H1 (cell line): ENCODE measurements at regions not wholly inside any gene's neighbourhood (a gene's known extent, or its start where the extent isn't known, plus 50 kb on each side); places are given as distances from the start of the nearest gene placed in this dataset.

Experiments
- CTCF ChIA-PET: fragments of 300-600 bp; sonication (Branson Sonifier 250); formaldehyde crosslinking; loops from one replicate; lab custom pipeline; 2021; ENCODE audit not compliant: partially characterized antibody; lab: Charles Lee
- POLR2A ChIA-PET: fragments of 300-600 bp; sonication (Branson Sonifier 250); formaldehyde crosslinking; loops from one replicate; lab custom pipeline; 2021; ENCODE audit warnings: inconsistent platforms; ENCODE audit not compliant: partially characterized antibody; lab: Charles Lee
- DNase-seq, 2 experiments: peaks; one replicate each; pipeline versions ENCODE4 v3.0.0 to v3.0.0-alpha.2; 2010 to 2022; ENCODE audit warnings: low spot score in 2 of 2, low read depth in 1 of 2, mixed read lengths in 1 of 2
- FAIRE-seq: peaks from 2 replicates; lab custom pipeline; 2011; peaks lifted over from hg19 to GRCh38; lab: Jason Lieb, UNC
- H2AFZ ChIP-seq: 2 replicates; pipeline ENCODE4 v1.8.1; 2012; ENCODE audit warnings: low read length, inconsistent platforms
- H2AK5ac ChIP-seq: 2 replicates; pipeline ENCODE4 v1.6.1; 2013; ENCODE audit warnings: low read depth, low read length
- H2BK120ac ChIP-seq: replicated peaks from 2 replicates; pipeline ENCODE3; 2013; ENCODE audit warnings: low read depth, low read length, inconsistent platforms
- H2BK12ac ChIP-seq: 2 replicates; pipeline ENCODE4 v1.6.1; 2013; ENCODE audit warnings: low read depth, low read length
- H2BK15ac ChIP-seq: 2 replicates; pipeline ENCODE4 v1.6.1; 2013; ENCODE audit warnings: low read length
- H2BK20ac ChIP-seq: 2 replicates; pipeline ENCODE4 v1.6.1; 2013; ENCODE audit warnings: low read length
- H2BK5ac ChIP-seq: 2 replicates; pipeline ENCODE4 v1.6.1; 2013; ENCODE audit warnings: low read depth, low read length
- H3K14ac ChIP-seq: 2 replicates; pipeline ENCODE4 v1.6.1; 2013; ENCODE audit warnings: inconsistent platforms; ENCODE audit not compliant: insufficient read length
- H3K18ac ChIP-seq: 2 replicates; pipeline ENCODE4 v1.6.1; 2013; ENCODE audit warnings: low read length; ENCODE audit errors: extremely low read depth
- H3K23ac ChIP-seq: 2 replicates; pipeline ENCODE4 v1.6.1; 2013; ENCODE audit warnings: inconsistent platforms; ENCODE audit not compliant: insufficient read length
- H3K23me2 ChIP-seq: 2 replicates; pipeline ENCODE4 v1.6.1; 2013; ENCODE audit warnings: low read depth, low read length
- H3K27ac ChIP-seq: 2 replicates; pipeline ENCODE4 v1.6.1; 2011; ENCODE audit warnings: low read depth, low read length, inconsistent platforms
- H3K27me3 ChIP-seq, 4 experiments: replicated peaks in 1 of 4; 1 replicate in 1 of 4; 2 replicates in 3 of 4; pipeline versions ENCODE4 v1.6.1 to v1.8.1; 2011 to 2013; ENCODE audit warnings: low read length in 3 of 4, mild to moderate bottlenecking in 3 of 4, inconsistent platforms in 2 of 4, mixed read lengths in 2 of 4, moderate library complexity in 1 of 4; ENCODE audit not compliant: control insufficient read depth in 3 of 4, insufficient read depth in 3 of 4; ENCODE audit errors: extremely low read depth in 1 of 4
- H3K36me3 ChIP-seq, 4 experiments: 2 replicates each; pipeline versions ENCODE4 v1.6.1 to v1.8.1; 2011 to 2013; ENCODE audit warnings: mild to moderate bottlenecking in 4 of 4, low read length in 3 of 4, moderate library complexity in 2 of 4, control low read depth in 1 of 4, inconsistent platforms in 1 of 4; ENCODE audit not compliant: insufficient read depth in 4 of 4, control insufficient read depth in 2 of 4
- H3K4ac ChIP-seq: replicated peaks from 2 replicates; pipeline ENCODE3; 2013; ENCODE audit warnings: low read length, low read depth, mixed read lengths, inconsistent platforms; ENCODE audit not compliant: insufficient read length
- H3K4me1 ChIP-seq, 4 experiments: replicated peaks in 1 of 4; 1 replicate in 1 of 4; 2 replicates in 3 of 4; pipeline versions ENCODE4 v1.6.1 to v1.8.1; 2011 to 2013; ENCODE audit warnings: low read length in 3 of 4, inconsistent platforms in 2 of 4, mixed read lengths in 1 of 4; ENCODE audit not compliant: insufficient read depth in 4 of 4, control insufficient read depth in 3 of 4
- H3K4me2 ChIP-seq, 2 experiments: 2 replicates each; pipeline versions ENCODE4 v1.6.1 to v1.8.1; 2011 to 2013; ENCODE audit warnings: low read depth in 2 of 2, low read length in 2 of 2, control low read depth in 1 of 2, inconsistent platforms in 1 of 2, mild to moderate bottlenecking in 1 of 2; ENCODE audit not compliant: insufficient read depth in 1 of 2
- H3K4me3 ChIP-seq, 4 experiments: fragments of 200-600, 300-600 bp in 1 of 4; sonication (generic), shearing (Covaris generic), sonication (Bioruptor Twin) in 1 of 4; 2 replicates each; pipeline versions ENCODE4 v1.5.1 to v1.8.1; 2011 to 2016; ENCODE audit warnings: low read length in 4 of 4, low read depth in 3 of 4, control low read depth in 2 of 4, inconsistent platforms in 2 of 4, mild to moderate bottlenecking in 2 of 4, mixed read lengths in 1 of 4, moderate library complexity in 1 of 4; ENCODE audit not compliant: insufficient read depth in 2 of 4; ENCODE audit errors: extremely low read depth in 1 of 4
- H3K56ac ChIP-seq: replicated peaks from 2 replicates; pipeline ENCODE3; 2013; ENCODE audit warnings: low read depth, mild to moderate bottlenecking, mixed read lengths, low read length, inconsistent platforms; ENCODE audit not compliant: insufficient read length
- H3K79me1 ChIP-seq: 2 replicates; pipeline ENCODE4 v1.6.1; 2013; ENCODE audit warnings: low read depth, low read length, control low read depth
- H3K79me2 ChIP-seq, 2 experiments: 2 replicates each; pipeline versions ENCODE4 v1.6.1 to v1.8.1; 2012 to 2013; ENCODE audit warnings: low read length in 2 of 2, mild to moderate bottlenecking in 2 of 2, inconsistent platforms in 1 of 2; ENCODE audit not compliant: insufficient read depth in 2 of 2, control insufficient read depth in 1 of 2
- H3K9ac ChIP-seq, 4 experiments: replicated peaks in 1 of 4; 1 replicate in 1 of 4; 2 replicates in 3 of 4; pipeline versions ENCODE4 v1.6.1 to v1.8.1; 2011 to 2013; ENCODE audit warnings: low read depth in 3 of 4, low read length in 3 of 4, control low read depth in 2 of 4, mild to moderate bottlenecking in 2 of 4, moderate library complexity in 2 of 4, inconsistent platforms in 1 of 4; ENCODE audit errors: extremely low read depth in 1 of 4
- H3K9me3 ChIP-seq, 2 experiments: 2 replicates each; pipeline versions ENCODE4 v1.6.1 to v1.8.1; 2012 to 2013; ENCODE audit warnings: mild to moderate bottlenecking in 2 of 2, moderate library complexity in 2 of 2, control low read depth in 1 of 2, inconsistent platforms in 1 of 2, low read depth in 1 of 2, low read length in 1 of 2, mixed read lengths in 1 of 2; ENCODE audit not compliant: insufficient read depth in 2 of 2
- H4K20me1 ChIP-seq, 2 experiments: replicated peaks in 1 of 2; 2 replicates each; pipeline versions ENCODE3 to v1.8.1; 2011 to 2013; ENCODE audit warnings: inconsistent platforms in 2 of 2, low read length in 2 of 2, mild to moderate bottlenecking in 1 of 2; ENCODE audit not compliant: insufficient read depth in 2 of 2, control insufficient read depth in 1 of 2
- H4K5ac ChIP-seq: 2 replicates; pipeline ENCODE4 v1.6.1; 2013; ENCODE audit warnings: low read length, low read depth, mixed read lengths, inconsistent platforms; ENCODE audit not compliant: insufficient read length
- H4K8ac ChIP-seq: 2 replicates; pipeline ENCODE4 v1.8.0; 2013; ENCODE audit warnings: mild to moderate bottlenecking, moderate library complexity, low read length, inconsistent platforms; ENCODE audit not compliant: insufficient read depth; ENCODE audit errors: extremely low read depth
- H4K91ac ChIP-seq: replicated peaks from 2 replicates; pipeline ENCODE3; 2013; ENCODE audit warnings: low read length, mixed read lengths, inconsistent platforms; ENCODE audit not compliant: insufficient read length
- BRCA1 ChIP-seq: IDR thresholded peaks from 2 replicates; pipeline ENCODE4 v1.6.1; 2012; ENCODE audit warnings: low read depth, low read length, improper control_type of control experiment
- CBX8 ChIP-seq: fragments of 300-800, 300-1000 bp; sonication (generic); IDR thresholded peaks from 2 replicates; pipeline ENCODE4 v1.7.1; 2016; ENCODE audit warnings: low read depth, low read length, borderline replicate concordance
- E2F6 ChIP-seq: IDR thresholded peaks from 2 replicates; pipeline ENCODE4 v1.6.1; 2012; ENCODE audit warnings: inconsistent platforms
- FOSL1 ChIP-seq: IDR thresholded peaks from 2 replicates; pipeline ENCODE4 v1.6.1; 2011; ENCODE audit warnings: mild to moderate bottlenecking, low read depth, low read length, moderate library complexity; ENCODE audit not compliant: insufficient read depth
- GABPA ChIP-seq: IDR thresholded peaks from 2 replicates; pipeline ENCODE4 v1.6.1; 2011; ENCODE audit warnings: mild to moderate bottlenecking, low read length, moderate library complexity, borderline replicate concordance; ENCODE audit not compliant: insufficient read depth
- GTF2F1 ChIP-seq: IDR thresholded peaks from 2 replicates; pipeline ENCODE4 v1.6.1; 2012; ENCODE audit warnings: low read depth, low read length, improper control_type of control experiment, borderline replicate concordance
- KDM1A ChIP-seq: fragments of 200-600, 300-600 bp; sonication (generic); IDR thresholded peaks from 2 replicates; pipeline ENCODE4 v1.7.1; 2016; ENCODE audit warnings: mild to moderate bottlenecking, low read length, borderline replicate concordance
- POLR2A ChIP-seq, 2 experiments: IDR thresholded peaks; 1 replicate in 1 of 2; 2 replicates in 1 of 2; pipeline ENCODE4 v1.6.1; 2011; ENCODE audit warnings: low read depth in 2 of 2, low read length in 2 of 2, mild to moderate bottlenecking in 2 of 2; ENCODE audit errors: control extremely low read depth in 1 of 2
- RAD21 ChIP-seq, 2 experiments: IDR thresholded peaks in 1 of 2; conservative IDR thresholded peaks in 1 of 2; 2 replicates each; pipeline ENCODE4 v1.6.1; 2011; ENCODE audit warnings: low read depth in 2 of 2, low read length in 2 of 2, improper control_type of control experiment in 1 of 2, inconsistent platforms in 1 of 2, mild to moderate bottlenecking in 1 of 2, moderate library complexity in 1 of 2
- SP1 ChIP-seq: IDR thresholded peaks from 2 replicates; pipeline ENCODE4 v1.6.1; 2011; ENCODE audit warnings: low read depth, low read length
- SP4 ChIP-seq: IDR thresholded peaks from 2 replicates; pipeline ENCODE4 v1.6.1; 2012; ENCODE audit warnings: low read length, inconsistent platforms
- SUZ12 ChIP-seq: fragments of 200-600 bp; sonication (generic); IDR thresholded peaks from 2 replicates; pipeline ENCODE4 v1.6.1; 2012; ENCODE audit warnings: mild to moderate bottlenecking, inconsistent platforms, low read length, moderate library complexity, mixed read lengths
- WGBS, 2 experiments: shearing (Covaris generic) in 1 of 2; methylation state at CpG; one replicate each; pipeline versions ENCODE4 v1.1.6 to v1.1.7; 2013 to 2015; ENCODE audit warnings: low lambda C conversion rate in 2 of 2, mixed read lengths in 2 of 2, inconsistent platforms in 1 of 2, low coverage in 1 of 2, missing lambda C conversion rate in 1 of 2; ENCODE audit not compliant: insufficient replicate concordance in 2 of 2, insufficient coverage in 1 of 2, insufficient read length in 1 of 2; ENCODE audit errors: extremely low coverage in 1 of 2, missing lambda C conversion rate in 1 of 2; 5-methylcytosine and 5-hydroxymethylcytosine counted together

GRCh38 chr5:167363065-167363464 lies 928.4 kb upstream of the WWC1 start:
- Histone ChIP-seq H4K5ac (no peak overlapping the region), H4K91ac (no peak overlapping the region), H3K4me2 (no peak overlapping the region), H2BK12ac (no peak overlapping the region), H3K79me1 (no peaks in the 10 kb centered on the region), H2BK15ac (no peak overlapping the region), H2BK20ac (no peak overlapping the region), H3K23ac (no peak overlapping the region), H3K18ac (no peak overlapping the region), H3K79me2 (no peaks in the 10 kb centered on the region), H3K36me3 (peaks cover 0 to 3% (median 0%) of the 10 kb centered on the region in 4 experiments; a peak in 1 of 8 replicates), H3K27ac (no peak overlapping the region), H3K14ac (no peak overlapping the region), H3K27me3 (no peaks in the 10 kb centered on the region), H2BK120ac (no peak overlapping the region), H3K23me2 (peaks cover 4% of the 10 kb centered on the region; the same call in 1 of the 2 replicates), H3K4ac (no peak overlapping the region), H3K56ac (no peak overlapping the region), H3K4me3 (no peak overlapping the region), H4K8ac (no peak overlapping the region), H3K9ac (no peak overlapping the region), H4K20me1 (no peaks in the 10 kb centered on the region), H2BK5ac (no peak overlapping the region), H3K4me1 (peaks cover 0 to 7% (median 2%) of the 10 kb centered on the region in 4 experiments; a peak in 3 of 7 replicates), H3K9me3 (no peaks in the 10 kb centered on the region), H2AFZ (no peak overlapping the region), H2AK5ac (no peak overlapping the region)
- ChIA-PET CTCF (interaction anchor here (0.5 kb wide), 1 partner anchor 28 kb away, joined by 3 read pairs; no protein-coding TSS in a partner anchor), POLR2A (no interaction called here)
- no peak for FAIRE-seq
- WGBS, 2 experiments = 95% methylated on average over 2 of the region's 2 CpGs; no CpG with 5 or more reads in 1 of the 2 experiments
- no peak for TF ChIP-seq E2F6
- no peak for TF ChIP-seq GABPA
- no peak for TF ChIP-seq SUZ12
- no peak for TF ChIP-seq KDM1A
- no peak for TF ChIP-seq BRCA1
- no peak for TF ChIP-seq GTF2F1
- TF ChIP-seq SP1 = no peak
- no peak for TF ChIP-seq POLR2A (IDR thresholded peaks at IDR 0.05; ENCODE audit: control extremely low read depth in 1 of 2, low read depth in 2 of 2, low read length in 2 of 2)
- TF ChIP-seq RAD21 (IDR thresholded peaks at IDR 0.05 in 1 of 2, conservative IDR thresholded peaks at IDR 0.05 in 1 of 2; ENCODE audit: low read depth in 2 of 2, low read length in 2 of 2) = no peak
- TF ChIP-seq CBX8 = no peak
- no peak for TF ChIP-seq FOSL1
- TF ChIP-seq SP4 = no peak
- DNase-seq = no peak
